Pancreas (tissue), 10 donors: ENCODE measurements at regions not wholly inside any gene's neighbourhood (a gene's known extent, or its start where the extent isn't known, plus 50 kb on each side); places are given as distances from the start of the nearest gene placed in this dataset.

Source experiments
- ATAC-seq, 4 donors: fragments of 200-7000 bp; cut with Tn5 transposase; one replicate each; pipeline versions ENCODE4 v1.8.0 to v1.9.1; 2020; ENCODE audit warnings: mild to moderate bottlenecking in 4 of 4, moderate library complexity in 4 of 4
- DNase-seq, 6 donors: peaks; one replicate each; pipeline ENCODE4 v3.0.0-alpha.2; 2020
- FAIRE-seq: peaks from 2 replicates; lab custom pipeline; 2012; peaks lifted over from hg19 to GRCh38; lab: Jason Lieb, UNC
- H3K27ac ChIP-seq, 4 donors: fragments of 200-600 bp; sonication (generic); 1 replicate in 3 of 4; 2 replicates in 1 of 4; pipeline versions ENCODE4 v1.5.0 to v1.8.0; 2020
- H3K27me3 ChIP-seq, 4 donors: fragments of 200-600 bp; one replicate each; pipeline ENCODE4 v1.8.0; 2021
- H3K36me3 ChIP-seq, 3 donors: fragments of 200-600 bp; sonication (generic) in 1 of 3; one replicate each; pipeline versions ENCODE4 v1.5.0 to v1.8.0; 2020 to 2021
- H3K4me1 ChIP-seq, 3 donors: fragments of 200-600 bp; one replicate each; pipeline ENCODE4 v1.8.0; 2021
- H3K4me3 ChIP-seq, 4 donors: fragments of 200-600 bp; sonication (generic) in 2 of 4; one replicate each; pipeline versions ENCODE4 v1.5.0 to v1.8.0; 2020 to 2021
- H3K9me3 ChIP-seq, 4 donors: fragments of 200-600 bp; one replicate each; pipeline ENCODE4 v1.8.0; 2021
- CTCF ChIP-seq, 4 donors: fragments of 200-600 bp; sonication (generic) in 3 of 4; IDR thresholded peaks; one replicate each; pipeline versions ENCODE4 v1.5.0 to v1.8.0; 2021; ENCODE audit warnings: antibody characterized with exemption in 4 of 4
- WGBS, 2 donors: extraction: QIAGEN DNeasy Blood & Tissue Kit; methylation state at CpG; one replicate each; pipeline ENCODE4 v1.1.7; 2013; 5-methylcytosine and 5-hydroxymethylcytosine counted together
- intact Hi-C, 3 donors: fragments of 100-400 bp; cut with DNase I; formaldehyde crosslinking; loops; one replicate each; pipeline versions ENCODE4 v1.11.1 to v1.14.2; 2022
- donor health status: healthy with polysubstance abuse.
- donor health status: DM: no; HTN: no; CAD: no; lungs with moderate emphysema.
- donor health status: DM: no; HTN: no; CAD: no.
- donor health status: control.
- donor health status: control.
- donor health status: Bipolar disorder and iron deficiency.
- donor health status: DM: yes; HTN: yes; CAD: no.
- donor health status: DM: no; HTN: no; CAD: no.
- donor health status: DM: no; HTN: no; CAD: no.
- donor health status: DM: yes; HTN: yes; CAD: no.

GRCh38 chr1:9482816-9483572 is 56.3 kb upstream of the SLC25A33 start:
- intact Hi-C loops: loop anchor here in 1 of 3 donors (10.0 kb wide), 1 partner anchor 198 kb away; no protein-coding TSS in a partner anchor
- Histone ChIP-seq H3K36me3 (no peaks in the 10 kb centered on the region), H3K4me3 (no peak overlapping the region), H3K27ac (no peak overlapping the region), H3K9me3 (no peaks in the 10 kb centered on the region), H3K27me3 (no peaks in the 10 kb centered on the region), H3K4me1 (no peaks in the 10 kb centered on the region)
- no peak for DNase-seq
- TF ChIP-seq CTCF (IDR thresholded peaks at IDR 0.05): no peak
- no peak for ATAC-seq
- FAIRE-seq: no peak
- WGBS, 2 donors: 80 to 83% methylated on average over 19 of the region's 19 CpGs

- WGBS, 2 donors: 83 to 85% methylated on average over 12 of the region's 12 CpGs
- Histone ChIP-seq H3K4me3 (no peak overlapping the region), H3K27ac (no peak overlapping the region), H3K9me3 (no peaks in the 10 kb centered on the region), H3K4me1 (no peaks in the 10 kb centered on the region), H3K27me3 (no peaks in the 10 kb centered on the region), H3K36me3 (no peaks in the 10 kb centered on the region)
- no peak for ATAC-seq
- DNase-seq: no peak
- FAIRE-seq: no peak
- intact Hi-C loops: loop anchor here in 1 of 3 donors (10.0 kb wide), 1 partner anchor 202 kb away; no protein-coding TSS in a partner anchor
- TF ChIP-seq CTCF (IDR thresholded peaks at IDR 0.05): no peak
Measured at GRCh38 chr1:9486466-9487140, 52.7 kb upstream of the SLC25A33 start.
